H1 (cell line): ENCODE measurements at regions not wholly inside any gene's neighbourhood (a gene's known extent, or its start where the extent isn't known, plus 50 kb on each side); places are given as distances from the start of the nearest gene placed in this dataset.
"Not testable (repeated sequence)": the region's sequence is repeated elsewhere in the genome, so short reads cannot be mapped to it uniquely, and the experiment has no call there.

Experiments used
- CTCF ChIA-PET: fragments of 300-600 bp; sonication (Branson Sonifier 250); formaldehyde crosslinking; loops from one replicate; lab custom pipeline; 2021; ENCODE audit not compliant: partially characterized antibody; lab: Charles Lee
- POLR2A ChIA-PET: fragments of 300-600 bp; sonication (Branson Sonifier 250); formaldehyde crosslinking; loops from one replicate; lab custom pipeline; 2021; ENCODE audit warnings: inconsistent platforms; ENCODE audit not compliant: partially characterized antibody; lab: Charles Lee
- DNase-seq, 2 experiments: peaks; one replicate each; pipeline versions ENCODE4 v3.0.0 to v3.0.0-alpha.2; 2010 to 2022; ENCODE audit warnings: low spot score in 2 of 2, low read depth in 1 of 2, mixed read lengths in 1 of 2
- FAIRE-seq: peaks from 2 replicates; lab custom pipeline; 2011; peaks lifted over from hg19 to GRCh38; lab: Jason Lieb, UNC
- H2AFZ ChIP-seq: 2 replicates; pipeline ENCODE4 v1.8.1; 2012; ENCODE audit warnings: low read length, inconsistent platforms
- H2AK5ac ChIP-seq: 2 replicates; pipeline ENCODE4 v1.6.1; 2013; ENCODE audit warnings: low read depth, low read length
- H2BK120ac ChIP-seq: replicated peaks from 2 replicates; pipeline ENCODE3; 2013; ENCODE audit warnings: low read depth, low read length, inconsistent platforms
- H2BK12ac ChIP-seq: 2 replicates; pipeline ENCODE4 v1.6.1; 2013; ENCODE audit warnings: low read depth, low read length
- H2BK15ac ChIP-seq: 2 replicates; pipeline ENCODE4 v1.6.1; 2013; ENCODE audit warnings: low read length
- H2BK20ac ChIP-seq: 2 replicates; pipeline ENCODE4 v1.6.1; 2013; ENCODE audit warnings: low read length
- H2BK5ac ChIP-seq: 2 replicates; pipeline ENCODE4 v1.6.1; 2013; ENCODE audit warnings: low read depth, low read length
- H3K14ac ChIP-seq: 2 replicates; pipeline ENCODE4 v1.6.1; 2013; ENCODE audit warnings: inconsistent platforms; ENCODE audit not compliant: insufficient read length
- H3K18ac ChIP-seq: 2 replicates; pipeline ENCODE4 v1.6.1; 2013; ENCODE audit warnings: low read length; ENCODE audit errors: extremely low read depth
- H3K23ac ChIP-seq: 2 replicates; pipeline ENCODE4 v1.6.1; 2013; ENCODE audit warnings: inconsistent platforms; ENCODE audit not compliant: insufficient read length
- H3K23me2 ChIP-seq: 2 replicates; pipeline ENCODE4 v1.6.1; 2013; ENCODE audit warnings: low read depth, low read length
- H3K27ac ChIP-seq: 2 replicates; pipeline ENCODE4 v1.6.1; 2011; ENCODE audit warnings: low read depth, low read length, inconsistent platforms
- H3K27me3 ChIP-seq, 4 experiments: replicated peaks in 1 of 4; 1 replicate in 1 of 4; 2 replicates in 3 of 4; pipeline versions ENCODE4 v1.6.1 to v1.8.1; 2011 to 2013; ENCODE audit warnings: low read length in 3 of 4, mild to moderate bottlenecking in 3 of 4, inconsistent platforms in 2 of 4, mixed read lengths in 2 of 4, moderate library complexity in 1 of 4; ENCODE audit not compliant: control insufficient read depth in 3 of 4, insufficient read depth in 3 of 4; ENCODE audit errors: extremely low read depth in 1 of 4
- H3K36me3 ChIP-seq, 4 experiments: 2 replicates each; pipeline versions ENCODE4 v1.6.1 to v1.8.1; 2011 to 2013; ENCODE audit warnings: mild to moderate bottlenecking in 4 of 4, low read length in 3 of 4, moderate library complexity in 2 of 4, control low read depth in 1 of 4, inconsistent platforms in 1 of 4; ENCODE audit not compliant: insufficient read depth in 4 of 4, control insufficient read depth in 2 of 4
- H3K4ac ChIP-seq: replicated peaks from 2 replicates; pipeline ENCODE3; 2013; ENCODE audit warnings: low read length, low read depth, mixed read lengths, inconsistent platforms; ENCODE audit not compliant: insufficient read length
- H3K4me1 ChIP-seq, 4 experiments: replicated peaks in 1 of 4; 1 replicate in 1 of 4; 2 replicates in 3 of 4; pipeline versions ENCODE4 v1.6.1 to v1.8.1; 2011 to 2013; ENCODE audit warnings: low read length in 3 of 4, inconsistent platforms in 2 of 4, mixed read lengths in 1 of 4; ENCODE audit not compliant: insufficient read depth in 4 of 4, control insufficient read depth in 3 of 4
- H3K4me2 ChIP-seq, 2 experiments: 2 replicates each; pipeline versions ENCODE4 v1.6.1 to v1.8.1; 2011 to 2013; ENCODE audit warnings: low read depth in 2 of 2, low read length in 2 of 2, control low read depth in 1 of 2, inconsistent platforms in 1 of 2, mild to moderate bottlenecking in 1 of 2; ENCODE audit not compliant: insufficient read depth in 1 of 2
- H3K4me3 ChIP-seq, 4 experiments: fragments of 200-600, 300-600 bp in 1 of 4; sonication (generic), shearing (Covaris generic), sonication (Bioruptor Twin) in 1 of 4; 2 replicates each; pipeline versions ENCODE4 v1.5.1 to v1.8.1; 2011 to 2016; ENCODE audit warnings: low read length in 4 of 4, low read depth in 3 of 4, control low read depth in 2 of 4, inconsistent platforms in 2 of 4, mild to moderate bottlenecking in 2 of 4, mixed read lengths in 1 of 4, moderate library complexity in 1 of 4; ENCODE audit not compliant: insufficient read depth in 2 of 4; ENCODE audit errors: extremely low read depth in 1 of 4
- H3K56ac ChIP-seq: replicated peaks from 2 replicates; pipeline ENCODE3; 2013; ENCODE audit warnings: low read depth, mild to moderate bottlenecking, mixed read lengths, low read length, inconsistent platforms; ENCODE audit not compliant: insufficient read length
- H3K79me1 ChIP-seq: 2 replicates; pipeline ENCODE4 v1.6.1; 2013; ENCODE audit warnings: low read depth, low read length, control low read depth
- H3K79me2 ChIP-seq, 2 experiments: 2 replicates each; pipeline versions ENCODE4 v1.6.1 to v1.8.1; 2012 to 2013; ENCODE audit warnings: low read length in 2 of 2, mild to moderate bottlenecking in 2 of 2, inconsistent platforms in 1 of 2; ENCODE audit not compliant: insufficient read depth in 2 of 2, control insufficient read depth in 1 of 2
- H3K9ac ChIP-seq, 4 experiments: replicated peaks in 1 of 4; 1 replicate in 1 of 4; 2 replicates in 3 of 4; pipeline versions ENCODE4 v1.6.1 to v1.8.1; 2011 to 2013; ENCODE audit warnings: low read depth in 3 of 4, low read length in 3 of 4, control low read depth in 2 of 4, mild to moderate bottlenecking in 2 of 4, moderate library complexity in 2 of 4, inconsistent platforms in 1 of 4; ENCODE audit errors: extremely low read depth in 1 of 4
- H3K9me3 ChIP-seq, 2 experiments: 2 replicates each; pipeline versions ENCODE4 v1.6.1 to v1.8.1; 2012 to 2013; ENCODE audit warnings: mild to moderate bottlenecking in 2 of 2, moderate library complexity in 2 of 2, control low read depth in 1 of 2, inconsistent platforms in 1 of 2, low read depth in 1 of 2, low read length in 1 of 2, mixed read lengths in 1 of 2; ENCODE audit not compliant: insufficient read depth in 2 of 2
- H4K20me1 ChIP-seq, 2 experiments: replicated peaks in 1 of 2; 2 replicates each; pipeline versions ENCODE3 to v1.8.1; 2011 to 2013; ENCODE audit warnings: inconsistent platforms in 2 of 2, low read length in 2 of 2, mild to moderate bottlenecking in 1 of 2; ENCODE audit not compliant: insufficient read depth in 2 of 2, control insufficient read depth in 1 of 2
- H4K5ac ChIP-seq: 2 replicates; pipeline ENCODE4 v1.6.1; 2013; ENCODE audit warnings: low read length, low read depth, mixed read lengths, inconsistent platforms; ENCODE audit not compliant: insufficient read length
- H4K8ac ChIP-seq: 2 replicates; pipeline ENCODE4 v1.8.0; 2013; ENCODE audit warnings: mild to moderate bottlenecking, moderate library complexity, low read length, inconsistent platforms; ENCODE audit not compliant: insufficient read depth; ENCODE audit errors: extremely low read depth
- H4K91ac ChIP-seq: replicated peaks from 2 replicates; pipeline ENCODE3; 2013; ENCODE audit warnings: low read length, mixed read lengths, inconsistent platforms; ENCODE audit not compliant: insufficient read length
- WGBS, 2 experiments: shearing (Covaris generic) in 1 of 2; methylation state at CpG; one replicate each; pipeline versions ENCODE4 v1.1.6 to v1.1.7; 2013 to 2015; ENCODE audit warnings: low lambda C conversion rate in 2 of 2, mixed read lengths in 2 of 2, inconsistent platforms in 1 of 2, low coverage in 1 of 2, missing lambda C conversion rate in 1 of 2; ENCODE audit not compliant: insufficient replicate concordance in 2 of 2, insufficient coverage in 1 of 2, insufficient read length in 1 of 2; ENCODE audit errors: extremely low coverage in 1 of 2, missing lambda C conversion rate in 1 of 2; 5-methylcytosine and 5-hydroxymethylcytosine counted together

GRCh38 chr16:29062235-29062634, 77.4 kb downstream of the LAT start:
- H2BK20ac ChIP-seq, H3K79me1 ChIP-seq, H2BK120ac ChIP-seq, H3K23me2 ChIP-seq, H4K20me1 ChIP-seq, DNase-seq, H3K14ac ChIP-seq, H3K27ac ChIP-seq, H4K91ac ChIP-seq, H3K9ac ChIP-seq, H3K79me2 ChIP-seq, H3K56ac ChIP-seq, H2BK15ac ChIP-seq, CTCF ChIA-PET, H2BK5ac ChIP-seq, FAIRE-seq, H4K5ac ChIP-seq, H3K4me1 ChIP-seq, H2AFZ ChIP-seq, H4K8ac ChIP-seq, H3K18ac ChIP-seq, H3K4me2 ChIP-seq, H3K23ac ChIP-seq, H2AK5ac ChIP-seq, H3K9me3 ChIP-seq, H3K36me3 ChIP-seq, H3K4ac ChIP-seq, H3K27me3 ChIP-seq, H3K4me3 ChIP-seq, POLR2A ChIA-PET, H2BK12ac ChIP-seq: not testable (repeated sequence)
- WGBS, 2 experiments: no CpG with 5 or more reads among the region's 4 CpGs

- H2BK12ac ChIP-seq, H3K4ac ChIP-seq, H3K4me1 ChIP-seq, H3K18ac ChIP-seq, H3K4me2 ChIP-seq, H3K23ac ChIP-seq, H3K36me3 ChIP-seq, DNase-seq, H3K4me3 ChIP-seq, H2AK5ac ChIP-seq, H4K8ac ChIP-seq, CTCF ChIA-PET, H2BK15ac ChIP-seq, H3K79me2 ChIP-seq, H2BK120ac ChIP-seq, H3K9ac ChIP-seq, FAIRE-seq, H3K23me2 ChIP-seq, H4K20me1 ChIP-seq, H2AFZ ChIP-seq, H2BK20ac ChIP-seq, H3K27ac ChIP-seq, H3K79me1 ChIP-seq, H3K14ac ChIP-seq, POLR2A ChIA-PET, H3K9me3 ChIP-seq, H4K5ac ChIP-seq, H3K27me3 ChIP-seq, H2BK5ac ChIP-seq, H4K91ac ChIP-seq, H3K56ac ChIP-seq: not testable (repeated sequence)
- WGBS, 2 experiments: 93% methylated on average over 4 of the region's 7 CpGs; no CpG with 5 or more reads in 1 of the 2 experiments
These were observed 76.6 kb downstream of the LAT start for GRCh38 chr16:29061467-29061921.
